ENCODE measurements at regions not wholly inside any gene's neighbourhood (a gene's known extent, or its start where the extent isn't known, plus 50 kb on each side); places are given as distances from the start of the nearest gene placed in this dataset.

DNA sequence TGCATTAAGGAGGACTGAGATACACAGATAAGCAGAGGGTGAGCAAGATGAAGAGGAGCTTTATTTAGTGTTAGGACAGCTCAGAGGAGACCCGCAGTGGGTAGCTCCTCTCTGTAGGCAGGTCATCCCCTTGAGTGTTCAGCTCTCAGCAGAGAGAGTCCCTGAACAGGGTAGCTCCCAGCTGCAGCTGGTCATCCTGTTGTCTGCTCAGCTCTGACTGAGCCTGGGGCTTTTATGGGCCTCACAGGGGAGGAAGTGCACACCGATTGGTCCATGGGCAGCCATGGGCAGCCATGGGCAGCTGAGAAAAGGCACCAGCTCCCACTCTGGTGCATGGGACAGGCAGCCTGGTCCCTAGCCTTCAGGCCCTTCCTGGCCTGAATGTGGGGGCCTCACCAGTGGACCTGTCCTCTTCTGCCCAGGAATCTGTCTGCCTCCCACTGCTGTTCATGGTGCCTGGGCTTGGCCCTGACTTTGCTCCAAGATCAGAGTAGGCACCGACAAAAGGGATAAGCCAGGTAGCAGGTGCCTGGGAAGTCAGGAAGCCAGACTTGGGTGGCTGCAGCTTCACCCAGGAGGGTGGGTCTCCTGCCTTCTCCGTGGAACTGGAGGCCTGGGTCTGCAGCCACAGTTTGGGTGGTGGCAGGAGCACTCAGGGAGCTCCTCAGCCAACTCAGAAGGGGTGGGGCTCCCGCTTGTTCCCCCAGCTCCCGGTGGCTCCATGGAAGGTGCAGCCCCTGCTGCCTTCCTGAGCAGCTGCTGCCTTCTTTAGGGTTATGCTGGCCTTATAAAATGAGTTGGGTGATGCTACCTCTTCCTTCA lies 54.7 kb downstream of the MYEOV start:
- DNase-seq (ENCODE audit: low spot score) = no peak

DNA sequence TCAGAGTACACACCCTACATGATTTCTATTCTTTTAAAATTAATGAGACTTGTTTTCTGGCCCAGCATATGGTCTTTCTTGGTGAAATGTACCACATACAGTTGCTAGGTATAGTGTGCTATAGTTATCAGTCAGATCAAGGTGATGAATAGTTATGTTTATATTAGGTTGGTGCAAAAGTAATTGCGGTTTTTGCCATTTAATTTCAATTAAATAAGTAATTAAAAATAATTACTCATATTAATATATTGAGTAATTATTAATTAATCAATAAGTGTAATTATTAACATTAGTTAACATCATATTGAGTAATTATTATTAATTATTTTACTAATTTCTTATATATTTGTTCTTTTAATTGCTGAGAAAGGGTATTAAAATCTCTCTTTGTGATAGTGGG lies 56.1 kb downstream of the MYEOV start:
- no peak for DNase-seq (ENCODE audit: low spot score)

DNA sequence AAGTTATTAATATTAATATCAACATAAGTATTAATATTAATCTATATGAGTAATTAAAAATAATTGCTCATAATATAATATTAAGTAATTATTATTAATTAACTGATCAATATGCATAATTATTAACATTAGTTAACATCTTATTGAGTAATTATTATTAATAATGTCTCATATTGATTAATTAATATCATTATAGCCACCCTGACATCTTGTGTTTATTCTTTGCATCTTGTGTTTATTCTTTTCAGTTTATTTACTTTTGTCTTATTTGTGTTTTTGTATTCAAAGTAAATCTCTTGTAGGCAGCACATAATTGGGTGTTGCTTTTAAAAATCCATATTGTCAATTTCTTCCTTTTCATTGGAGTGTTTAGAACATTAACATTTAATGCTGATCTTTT lies 56.6 kb downstream of the MYEOV start:
- DNase-seq (ENCODE audit: low spot score) = no peak

DNA sequence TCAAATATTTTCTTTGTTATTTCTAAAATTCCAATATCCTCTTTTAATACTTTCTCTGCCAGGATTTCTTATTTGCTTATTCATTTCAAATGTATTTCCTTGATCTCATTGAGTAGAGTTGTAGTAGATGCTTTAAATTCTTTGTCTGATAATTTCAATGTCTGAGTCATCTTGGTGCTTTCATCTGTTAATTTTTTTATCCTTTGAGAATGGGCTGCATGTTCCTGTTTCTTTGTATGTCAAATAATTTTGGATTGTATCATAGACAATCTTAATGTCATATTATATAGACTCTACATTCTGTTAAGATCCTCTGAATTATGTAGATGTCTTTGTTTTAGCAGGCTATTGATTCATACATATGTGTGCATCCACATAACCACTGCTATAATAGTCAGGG lies 57.5 kb downstream of the MYEOV start:
- DNase-seq (ENCODE audit: low spot score) = no peak

DNA sequence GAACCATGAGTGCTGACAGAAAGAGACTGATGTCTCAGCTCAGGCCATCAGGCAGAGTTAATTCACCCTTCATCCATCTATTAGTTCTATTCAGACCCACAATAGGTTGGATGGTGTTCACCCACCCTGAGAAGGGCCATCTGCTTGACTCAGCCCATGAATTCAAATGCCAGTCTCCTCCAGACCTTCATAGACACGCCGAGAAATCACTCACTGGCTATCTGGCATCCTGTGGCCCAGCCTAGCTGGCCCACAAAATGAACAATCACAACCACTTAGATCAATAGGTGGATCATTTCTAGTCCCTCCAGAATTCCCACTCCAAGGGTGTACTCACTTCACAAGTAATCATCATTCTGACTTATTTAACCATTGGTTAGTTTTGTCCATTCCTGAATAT lies 58.2 kb downstream of the MYEOV start:
- no peak for DNase-seq (ENCODE audit: low spot score)

DNA sequence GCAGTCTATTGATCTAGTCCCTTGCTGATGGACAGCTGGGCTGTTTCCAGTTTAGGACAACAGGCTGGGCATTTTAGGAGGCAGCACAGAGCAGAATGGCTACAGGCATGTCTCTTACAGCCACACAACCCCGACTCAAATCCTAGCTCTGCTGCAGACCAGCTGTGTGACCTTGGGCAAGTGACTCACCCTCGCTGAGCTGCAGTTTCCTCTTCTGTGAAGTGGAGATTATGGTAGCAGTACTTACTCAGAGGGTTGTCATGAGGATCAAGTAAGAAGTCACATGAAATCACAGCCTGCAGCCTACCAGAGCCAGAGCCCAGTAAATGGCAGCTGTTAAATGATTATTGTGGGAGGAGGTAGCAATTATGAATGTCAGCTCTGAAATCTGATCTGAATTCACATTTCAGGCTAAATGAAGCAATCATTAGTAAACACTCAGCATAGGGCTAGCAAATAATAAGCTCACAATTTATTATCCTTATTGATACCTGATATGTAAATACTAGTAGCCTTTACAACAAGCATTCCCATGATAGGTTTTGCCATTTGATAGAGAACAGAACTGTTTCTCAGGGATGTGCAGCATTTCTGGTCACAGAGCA lies 58.9 kb downstream of the MYEOV start:
- DNase-seq (ENCODE audit: low spot score) = no peak

DNA sequence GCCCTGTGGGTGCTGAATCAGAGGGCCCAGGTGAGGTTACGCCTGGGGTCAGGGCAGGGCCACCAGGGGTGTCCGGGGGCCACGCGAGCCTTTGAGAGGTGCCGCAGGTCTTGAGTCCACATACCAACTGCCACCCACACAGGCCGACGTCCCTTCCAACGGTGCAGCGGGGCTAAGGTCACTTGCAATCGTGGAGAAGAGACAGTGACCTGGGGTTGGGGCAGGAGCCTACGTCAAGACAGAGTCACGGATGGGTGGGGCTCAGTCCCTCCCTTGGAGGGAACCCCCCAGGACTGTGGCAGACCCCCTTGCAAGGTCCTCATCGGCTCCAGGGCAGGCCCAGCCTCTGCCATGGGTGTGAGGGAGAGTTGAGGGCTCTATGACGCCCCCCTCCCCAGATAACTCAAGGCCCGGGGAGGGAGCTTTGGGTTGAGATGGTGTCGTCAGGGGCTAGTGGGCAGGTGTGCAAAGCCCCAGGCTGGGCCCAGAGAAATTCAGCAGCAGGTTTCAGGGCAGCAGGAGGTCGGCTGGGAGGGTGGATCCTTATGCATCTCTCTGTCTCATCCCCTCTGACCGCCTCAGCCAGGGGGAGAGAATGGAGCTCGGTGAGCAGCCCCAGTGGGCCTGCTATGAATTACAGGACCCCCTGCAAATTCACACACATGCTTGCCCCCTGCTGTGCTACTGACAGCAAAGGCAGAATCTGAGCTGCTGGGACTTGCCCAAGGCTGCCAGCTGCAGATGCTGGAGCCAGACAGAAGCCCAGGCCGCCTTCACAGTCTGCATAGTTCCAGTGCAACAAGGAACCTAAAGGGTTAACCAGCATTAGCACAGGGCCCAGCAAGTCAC lies 60.0 kb downstream of the MYEOV start:
- no peak for DNase-seq (ENCODE audit: low spot score)

DNA sequence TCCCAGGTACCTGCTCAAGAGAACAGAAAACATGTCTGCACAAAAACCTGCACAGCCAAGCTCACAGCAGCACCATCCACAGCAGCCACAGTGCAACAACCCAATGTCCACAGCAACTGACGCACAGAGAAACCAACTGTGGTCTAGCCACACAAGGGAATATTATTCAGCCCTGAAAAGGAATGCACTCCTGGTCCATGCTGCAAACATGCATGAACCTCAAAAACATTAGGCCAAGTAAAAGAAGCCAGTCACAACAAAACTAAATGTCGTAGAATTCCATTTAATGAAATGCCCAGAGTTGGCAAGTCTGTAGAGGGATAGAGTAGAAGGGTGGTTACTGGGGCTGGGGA lies 60.6 kb downstream of the MYEOV start:
- no peak for DNase-seq (ENCODE audit: low spot score)

DNA sequence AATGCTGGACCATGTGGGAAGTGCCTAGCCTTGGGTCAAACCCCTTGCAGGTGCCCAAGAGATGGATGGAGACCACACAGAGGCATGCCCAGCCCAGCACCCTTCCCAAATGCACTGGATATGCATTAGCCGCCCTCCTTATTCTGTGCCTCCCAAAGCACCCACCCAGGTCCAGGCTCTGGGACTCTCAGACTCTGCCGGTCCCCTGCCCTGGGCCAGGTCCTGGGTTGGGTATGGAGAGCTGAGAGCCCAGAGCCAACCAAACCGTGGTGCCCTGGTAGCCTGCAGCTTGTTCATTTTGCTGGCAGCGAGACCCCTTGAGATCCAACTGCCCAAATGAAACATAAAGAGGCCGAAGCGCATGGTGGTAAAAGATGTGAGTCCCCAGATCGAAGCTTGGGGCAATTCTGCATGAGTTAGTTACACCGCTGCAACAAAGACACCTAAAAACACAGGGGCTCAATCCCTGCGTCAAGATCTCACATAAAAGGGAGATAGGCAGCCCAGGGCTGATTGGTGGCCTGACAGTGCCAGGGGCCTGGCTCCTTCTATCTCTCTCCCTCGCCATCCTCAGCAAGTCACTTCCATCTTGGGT lies 61.5 kb downstream of the MYEOV start:
- no peak for DNase-seq (ENCODE audit: low spot score)

DNA sequence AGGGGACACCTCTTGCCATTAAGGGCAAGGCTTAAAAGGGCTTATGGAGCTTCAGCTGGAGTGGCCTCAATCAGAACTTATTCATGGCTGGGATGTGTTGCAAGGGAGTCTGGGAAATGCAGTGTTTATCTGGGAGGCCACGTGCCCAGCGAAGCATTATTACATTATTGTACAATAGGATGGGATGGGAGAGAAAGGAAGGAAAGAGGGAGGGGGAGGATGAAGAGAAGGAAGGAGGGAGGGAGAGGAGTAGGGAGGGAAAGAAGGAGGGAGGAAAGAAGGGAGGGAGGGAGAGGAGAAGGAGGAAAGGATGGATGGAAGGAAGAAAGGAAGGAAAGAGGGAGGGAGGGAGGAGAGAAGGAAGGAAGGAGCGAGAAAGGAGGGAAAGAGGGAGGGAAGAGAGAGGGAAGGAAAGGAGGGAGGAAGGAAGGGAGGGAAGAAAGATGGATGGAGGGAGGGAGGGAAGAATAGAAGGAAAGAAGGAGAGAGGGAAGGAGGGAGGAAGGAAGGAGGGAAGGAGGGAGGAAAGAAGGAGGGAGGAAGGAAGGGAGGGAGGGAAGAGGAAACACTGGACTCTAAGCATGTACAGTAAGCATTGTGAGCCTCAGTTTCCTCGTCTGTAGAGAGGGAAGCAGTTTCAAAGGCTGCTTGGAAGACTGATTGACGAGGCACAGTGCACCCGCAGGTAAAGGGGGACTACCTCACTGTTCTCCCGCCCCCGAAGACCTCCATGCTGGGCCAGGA lies 62.2 kb downstream of the MYEOV start:
- no peak for DNase-seq (ENCODE audit: low spot score)

DNA sequence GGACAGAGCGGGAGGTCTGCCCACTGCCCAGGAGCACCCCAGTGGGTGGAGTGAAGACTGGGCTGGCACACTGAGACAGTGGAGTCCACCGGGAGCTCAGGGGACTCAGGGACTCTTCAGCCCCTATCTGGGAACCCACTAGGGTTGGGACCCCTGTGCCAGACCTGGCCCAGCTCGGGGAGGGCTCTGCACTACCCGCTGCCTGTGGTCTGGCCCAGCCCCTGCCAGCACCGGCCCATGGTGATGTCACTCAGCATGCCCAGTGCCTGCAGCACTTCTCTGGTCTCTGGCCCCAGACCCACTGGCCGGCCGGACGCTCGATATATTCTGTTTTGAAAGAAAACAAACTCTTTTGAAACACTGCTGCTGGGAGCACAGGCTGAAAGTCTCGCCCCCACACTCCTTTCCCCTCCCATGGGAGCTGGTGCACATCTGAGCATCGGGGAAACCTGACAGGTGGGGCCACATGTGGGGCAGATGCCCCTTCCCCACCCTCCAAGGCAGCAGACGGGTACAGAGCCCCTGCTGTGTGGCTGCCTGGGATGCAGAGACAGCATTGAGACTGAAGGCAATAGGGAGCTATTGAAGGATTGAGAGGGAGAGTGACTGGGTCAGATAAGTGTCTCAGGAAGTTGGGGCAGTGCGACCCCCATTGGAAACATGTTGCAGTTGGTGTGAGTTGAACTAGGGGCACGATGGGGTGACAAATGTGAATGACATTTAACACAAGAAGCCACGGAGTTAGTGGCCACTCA lies 62.9 kb downstream of the MYEOV start:
- DNase-seq (ENCODE audit: low spot score) = no peak

DNA sequence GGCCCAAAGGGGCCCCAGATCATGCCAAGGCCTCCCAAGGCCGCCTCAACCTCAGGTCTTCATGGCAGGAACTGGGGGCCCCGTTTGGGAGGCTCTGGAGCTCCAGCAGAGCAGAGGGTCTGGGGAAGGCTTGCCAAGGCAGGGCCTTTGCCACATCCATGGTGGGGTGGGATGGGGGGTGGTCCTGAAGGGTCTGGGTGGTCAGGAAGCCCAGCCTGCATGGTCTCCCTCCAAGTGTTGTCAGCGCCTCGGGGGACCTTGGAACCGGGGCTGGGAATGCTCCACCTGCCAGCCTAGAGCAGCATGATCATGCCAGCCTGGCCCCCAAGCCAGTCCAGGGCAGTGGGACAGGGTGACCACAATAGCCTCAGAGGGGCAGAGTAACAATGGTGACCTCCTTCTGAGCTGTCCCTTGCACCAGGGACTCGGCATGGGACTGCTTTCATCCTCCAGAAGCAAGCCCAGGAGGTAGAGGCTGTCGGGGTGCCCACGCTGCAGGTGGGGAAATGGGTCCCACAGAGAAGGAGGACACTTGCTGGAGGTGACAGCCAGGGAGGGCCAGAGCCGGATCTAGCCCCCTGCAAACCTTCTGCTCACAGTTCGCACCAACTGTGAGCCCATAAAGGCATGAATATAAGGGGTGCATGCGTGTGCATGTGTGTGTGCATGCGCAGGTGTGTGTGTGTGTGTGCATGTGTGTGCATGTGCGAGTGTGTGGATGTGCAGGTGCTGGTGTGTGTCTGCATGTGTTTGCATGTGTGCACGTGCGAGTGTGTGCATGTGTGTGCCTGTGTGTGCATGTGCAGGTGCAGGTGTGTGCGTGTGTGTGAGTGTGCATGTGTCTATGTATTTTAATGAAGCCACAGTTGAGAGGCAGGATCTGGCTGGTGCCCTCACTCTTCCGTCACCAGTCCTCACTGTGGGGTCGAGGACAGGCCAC lies 63.8 kb downstream of the MYEOV start:
- no peak for DNase-seq (ENCODE audit: low spot score)

DNA sequence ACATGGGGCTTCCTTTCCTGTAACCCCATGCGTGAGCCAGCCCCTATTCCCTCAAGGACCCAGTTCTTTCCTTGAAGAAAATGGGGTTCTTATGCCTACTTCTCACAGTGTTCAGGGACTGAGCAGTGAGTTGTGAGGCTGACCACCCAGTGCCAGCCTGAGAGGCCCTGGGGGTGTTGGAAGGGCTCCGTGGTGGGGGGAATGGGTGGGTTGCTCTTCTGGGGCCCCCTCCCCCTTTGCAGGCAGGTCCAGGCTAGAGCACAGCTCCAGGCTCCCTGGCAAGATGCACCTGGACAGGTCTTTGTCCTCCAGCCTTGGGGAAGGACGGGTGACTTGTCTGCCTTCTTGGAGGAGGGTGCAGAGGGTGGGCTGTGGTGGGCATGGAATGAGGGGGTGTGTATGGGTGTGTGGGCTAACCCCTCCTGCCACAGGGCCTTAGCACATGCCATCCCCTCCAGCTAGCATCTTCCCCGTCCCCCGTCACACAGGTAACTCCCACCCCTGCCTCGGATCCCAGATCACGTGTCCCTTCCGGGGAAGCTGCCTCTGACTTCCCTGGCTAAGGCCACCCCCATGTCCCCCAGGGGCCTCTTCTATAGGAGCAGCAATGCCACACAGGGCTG lies 64.6 kb downstream of the MYEOV start:
- no peak for DNase-seq (ENCODE audit: low spot score)

DNA sequence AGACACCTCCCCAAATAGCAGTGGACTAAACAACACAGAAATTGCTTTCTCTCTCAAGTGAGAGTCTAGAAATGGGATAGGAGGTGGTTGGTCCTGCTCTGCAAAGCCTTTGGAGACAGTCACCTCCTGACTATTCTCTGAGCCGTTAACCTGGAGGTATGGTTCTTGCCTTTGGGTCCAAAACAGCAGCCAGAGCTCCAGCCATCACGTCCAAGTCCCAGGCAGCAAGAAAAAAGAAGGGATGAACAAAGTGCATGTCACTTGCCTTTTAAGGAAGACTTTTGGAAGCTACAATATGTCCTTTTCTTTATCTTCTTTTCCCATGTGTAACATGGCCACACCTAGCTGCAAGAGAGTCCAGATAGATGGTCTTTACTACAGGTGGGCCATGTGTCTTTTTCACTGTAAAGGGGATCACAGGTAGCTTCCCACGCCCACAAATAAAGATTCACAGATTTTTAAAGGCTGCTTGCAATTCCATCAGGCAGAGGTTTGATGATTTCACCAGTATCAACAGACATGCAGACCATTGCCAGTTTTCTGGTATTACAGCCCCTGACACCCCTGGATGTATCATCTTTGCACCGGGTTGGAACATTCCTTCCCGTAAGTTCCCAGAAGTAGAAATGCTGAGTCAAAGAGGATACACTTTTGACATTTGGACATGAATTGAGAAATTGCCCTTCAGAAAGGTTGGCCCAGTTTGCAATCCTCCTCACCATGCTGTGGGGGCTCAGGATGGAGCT lies 66.0 kb downstream of the MYEOV start:
- no peak for DNase-seq (ENCODE audit: low spot score)

DNA sequence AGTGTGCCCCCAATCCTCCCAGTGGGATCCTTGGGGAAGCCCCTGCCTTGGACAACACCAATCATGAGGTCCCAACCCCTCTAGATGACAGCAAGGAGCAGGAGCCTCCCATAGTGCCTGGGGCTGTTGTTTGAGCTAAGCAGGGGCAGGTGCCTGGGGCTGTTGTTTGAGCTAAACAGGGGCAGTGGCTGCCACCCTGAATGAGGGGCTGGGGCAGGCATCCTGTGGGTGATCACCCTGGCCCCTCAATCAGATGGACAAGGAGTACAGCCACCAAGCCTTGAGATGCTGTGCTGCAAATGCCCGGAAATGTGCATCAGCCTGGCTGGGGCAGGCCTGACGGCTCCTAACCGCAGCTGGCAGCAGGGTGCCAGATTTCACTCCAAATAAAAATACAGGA lies 66.7 kb downstream of the MYEOV start:
- no peak for DNase-seq (ENCODE audit: low spot score)

DNA sequence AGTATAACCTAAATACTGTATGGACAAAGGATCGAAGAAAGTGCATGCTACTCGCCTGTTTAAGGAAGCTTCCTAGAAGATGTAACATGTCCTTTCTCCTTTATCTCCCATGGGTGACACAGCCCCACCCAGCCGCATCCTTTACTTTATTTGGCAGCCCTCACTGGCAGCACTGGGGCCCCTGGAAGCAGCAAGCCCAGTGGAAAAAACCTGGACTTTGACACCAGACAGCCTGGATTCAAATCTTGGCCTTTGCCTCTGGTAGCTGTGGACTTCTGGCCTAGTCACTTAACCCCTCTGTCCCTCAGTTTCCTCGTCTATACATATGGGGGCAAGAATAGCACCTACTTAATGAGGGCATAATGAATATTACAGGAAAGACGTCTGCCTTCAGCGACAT lies 67.1 kb downstream of the MYEOV start:
- no peak for DNase-seq (ENCODE audit: low spot score)

DNA sequence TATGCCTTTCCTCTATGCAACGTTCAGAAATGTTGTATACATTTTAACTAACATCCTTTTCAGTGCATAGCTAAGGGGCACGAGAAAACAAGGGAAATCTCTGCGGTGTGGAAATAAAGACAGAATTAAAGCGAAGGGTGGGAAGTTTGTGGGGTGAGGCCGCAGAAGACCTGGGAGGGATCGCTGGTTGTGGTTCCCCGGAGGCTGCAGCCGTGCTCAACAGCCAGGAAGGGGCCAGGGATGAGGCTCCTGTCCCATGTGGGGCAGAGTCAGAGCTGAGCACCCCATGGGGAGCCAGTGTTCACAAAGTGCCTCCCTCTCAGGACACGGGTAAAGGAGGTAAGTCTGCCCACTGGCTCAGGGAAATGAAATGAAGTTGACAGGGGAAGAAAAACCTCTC lies 67.5 kb downstream of the MYEOV start:
- no peak for DNase-seq (ENCODE audit: low spot score)

DNA sequence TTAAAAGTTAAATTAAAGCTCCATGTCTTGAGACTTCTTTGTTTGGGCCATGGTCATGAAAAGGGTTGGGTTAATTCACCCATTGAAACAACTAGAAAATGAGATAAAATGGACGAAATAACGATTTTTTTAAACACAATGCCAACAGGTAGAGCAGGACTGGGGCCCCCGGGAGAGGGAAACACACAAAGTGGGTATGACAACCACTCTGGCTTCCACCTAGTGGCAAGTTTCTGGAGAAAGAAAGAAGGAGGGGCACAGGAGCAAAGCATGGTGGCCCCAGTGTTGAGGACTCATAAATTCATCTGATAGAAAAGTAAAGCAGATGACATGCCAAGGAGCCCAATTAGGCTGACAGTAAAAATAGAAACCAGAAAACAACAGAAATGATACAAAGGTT lies 68.4 kb downstream of the MYEOV start:
- DNase-seq (ENCODE audit: low spot score) = no peak

DNA sequence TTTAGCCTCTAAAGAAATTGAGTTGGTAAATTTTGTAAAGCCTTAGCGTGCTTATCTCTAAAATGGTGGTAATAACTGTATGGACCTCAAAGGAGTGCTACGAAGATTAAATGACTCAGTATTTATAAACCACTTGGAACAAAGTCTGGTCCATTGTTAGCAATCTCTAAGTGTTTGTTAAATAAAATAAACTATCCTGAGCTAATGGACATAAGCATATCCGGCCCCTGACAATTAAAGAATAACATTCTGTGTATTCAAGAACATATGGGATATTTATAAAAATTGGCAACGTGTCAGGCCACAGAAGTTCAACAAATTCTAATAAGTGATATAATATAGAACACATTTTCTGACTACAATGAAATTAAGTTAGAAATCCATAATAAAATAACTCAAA lies 71.0 kb downstream of the MYEOV start:
- DNase-seq (ENCODE audit: low spot score) = no peak

All from hematopoietic multipotent progenitor cell treated with erythropoietin and hydrocortisone succinate and interleukin-3 and kit ligand, for 17 days (in vitro differentiated cells).